Peyer's patch (tissue), 4 donors: ENCODE measurements at regions not wholly inside any gene's neighbourhood (a gene's known extent, or its start where the extent isn't known, plus 50 kb on each side); places are given as distances from the start of the nearest gene placed in this dataset.

Experiments
- DNase-seq, 3 donors: peaks; one replicate each; pipeline ENCODE4 v3.0.0-alpha.2; 2017 to 2019
- H3K27ac ChIP-seq, 4 donors: fragments of 200-600 bp; sonication (generic); one replicate each; pipeline ENCODE4 v1.5.1; 2016 to 2019
- H3K27me3 ChIP-seq, 2 donors: fragments of 200-600 bp; sonication (generic); one replicate each; pipeline ENCODE4 v1.5.1; 2019
- H3K36me3 ChIP-seq, 3 donors: fragments of 200-600 bp; sonication (generic); one replicate each; pipeline ENCODE4 v1.5.1; 2016 to 2019
- H3K4me1 ChIP-seq, 4 donors: fragments of 200-600 bp; sonication (generic); one replicate each; pipeline ENCODE4 v1.5.1; 2016 to 2019
- H3K4me3 ChIP-seq, 4 donors: fragments of 200-600 bp; sonication (generic); 1 replicate in 3 of 4; 2 replicates in 1 of 4; pipeline ENCODE4 v1.5.1; 2016 to 2019; ENCODE audit warnings: mild to moderate bottlenecking in 1 of 4
- H3K9me3 ChIP-seq, 4 donors: fragments of 200-600 bp; sonication (generic); one replicate each; pipeline ENCODE4 v1.5.1; 2016 to 2019; ENCODE audit warnings: mild to moderate bottlenecking in 1 of 4
- POLR2A ChIP-seq, 2 donors: fragments of 450-650 bp; IDR thresholded peaks; one replicate each; pipeline ENCODE4 v1.5.1; 2017; ENCODE audit warnings: antibody characterized with exemption in 2 of 2, mild to moderate bottlenecking in 2 of 2, moderate library complexity in 2 of 2
- TF ChIP-seq, protein P1 (sequence below), 6 experiments: fragments of 450-650 bp in 4 of 6; fragments of 200-600 bp in 2 of 6; sonication (generic) in 1 of 6; IDR thresholded peaks; one replicate each; pipeline ENCODE4 v1.5.1; 2017 to 2019; ENCODE audit warnings: antibody characterized with exemption in 6 of 6, mild to moderate bottlenecking in 3 of 6, moderate library complexity in 1 of 6

- Histone ChIP-seq H3K9me3 (no peaks in the 10 kb centered on the region), H3K4me3 (no peak overlapping the region), H3K36me3 (no peaks in the 10 kb centered on the region), H3K27me3 (no peaks in the 10 kb centered on the region), H3K4me1 (no peaks in the 10 kb centered on the region), H3K27ac (no peak overlapping the region)
- no peak for DNase-seq
- no peak for TF ChIP-seq POLR2A (IDR thresholded peaks at IDR 0.05)
- TF ChIP-seq, protein P1, sequence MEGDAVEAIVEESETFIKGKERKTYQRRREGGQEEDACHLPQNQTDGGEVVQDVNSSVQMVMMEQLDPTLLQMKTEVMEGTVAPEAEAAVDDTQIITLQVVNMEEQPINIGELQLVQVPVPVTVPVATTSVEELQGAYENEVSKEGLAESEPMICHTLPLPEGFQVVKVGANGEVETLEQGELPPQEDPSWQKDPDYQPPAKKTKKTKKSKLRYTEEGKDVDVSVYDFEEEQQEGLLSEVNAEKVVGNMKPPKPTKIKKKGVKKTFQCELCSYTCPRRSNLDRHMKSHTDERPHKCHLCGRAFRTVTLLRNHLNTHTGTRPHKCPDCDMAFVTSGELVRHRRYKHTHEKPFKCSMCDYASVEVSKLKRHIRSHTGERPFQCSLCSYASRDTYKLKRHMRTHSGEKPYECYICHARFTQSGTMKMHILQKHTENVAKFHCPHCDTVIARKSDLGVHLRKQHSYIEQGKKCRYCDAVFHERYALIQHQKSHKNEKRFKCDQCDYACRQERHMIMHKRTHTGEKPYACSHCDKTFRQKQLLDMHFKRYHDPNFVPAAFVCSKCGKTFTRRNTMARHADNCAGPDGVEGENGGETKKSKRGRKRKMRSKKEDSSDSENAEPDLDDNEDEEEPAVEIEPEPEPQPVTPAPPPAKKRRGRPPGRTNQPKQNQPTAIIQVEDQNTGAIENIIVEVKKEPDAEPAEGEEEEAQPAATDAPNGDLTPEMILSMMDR (IDR thresholded peaks at IDR 0.05) = no peak
Measured at GRCh38 chr21:14787312-14787711, 241.2 kb upstream of the SAMSN1 start.

GRCh38 chr21:14785679-14786078, 239.6 kb upstream of the SAMSN1 start:
- H3K4me1 ChIP-seq = no peaks in the 10 kb centered on the region
- H3K9me3 ChIP-seq = no peaks in the 10 kb centered on the region
- no peak overlapping the region for H3K27ac ChIP-seq
- H3K36me3 ChIP-seq = no peaks in the 10 kb centered on the region
- TF ChIP-seq, protein P1 (IDR thresholded peaks at IDR 0.05) = no peak
- no peak for TF ChIP-seq POLR2A (IDR thresholded peaks at IDR 0.05)
- no peak for DNase-seq
- no peak overlapping the region for H3K4me3 ChIP-seq
- no peaks in the 10 kb centered on the region for H3K27me3 ChIP-seq

DNA sequence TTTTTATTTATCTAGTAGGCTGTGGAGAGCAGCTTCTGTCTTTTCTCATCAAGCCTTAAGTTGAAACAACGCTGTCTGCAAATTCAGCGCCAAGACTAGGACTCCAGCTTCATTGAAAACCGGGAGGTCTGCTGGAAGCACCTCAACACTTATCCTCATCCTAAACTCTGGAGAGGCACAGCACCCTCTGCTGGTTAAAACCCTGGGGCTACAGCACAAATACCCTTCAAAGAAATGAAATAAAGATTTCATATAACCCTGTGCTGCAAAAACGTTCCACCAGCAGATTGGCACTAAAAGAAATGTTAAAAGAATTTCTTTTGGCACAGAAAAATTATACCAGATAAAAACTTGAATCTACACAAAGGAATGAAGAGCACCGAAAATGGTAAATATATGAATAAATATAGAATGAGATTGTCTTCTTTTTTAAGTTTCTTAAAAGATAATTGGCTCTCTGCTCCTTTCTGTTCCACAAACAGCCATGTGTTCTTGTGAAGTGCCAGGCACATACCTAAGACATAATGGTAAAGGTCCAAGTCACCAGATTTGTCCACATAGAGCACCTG, 227.7 kb upstream of the SAMSN1 start:
- TF ChIP-seq, protein P1 (IDR thresholded peaks at IDR 0.05) = peak; percentile 42 to 65 (median 54)
- no peak for TF ChIP-seq POLR2A (IDR thresholded peaks at IDR 0.05)
- Histone ChIP-seq H3K36me3 (no peaks in the 10 kb centered on the region), H3K4me3 (no peak overlapping the region), H3K4me1 (no peaks in the 10 kb centered on the region), H3K9me3 (no peaks in the 10 kb centered on the region), H3K27ac (no peak overlapping the region), H3K27me3 (no peaks in the 10 kb centered on the region)
- peak in 2 of 3 donors; percentile 72 to 88 for DNase-seq

GRCh38 chr21:14771593-14771992, 225.5 kb upstream of the SAMSN1 start:
- TF ChIP-seq, protein P1 (IDR thresholded peaks at IDR 0.05) = no peak
- no peak for TF ChIP-seq POLR2A (IDR thresholded peaks at IDR 0.05)
- no peak overlapping the region for H3K4me3 ChIP-seq
- DNase-seq = no peak

GRCh38 chr21:14768042-14768441, 221.9 kb upstream of the SAMSN1 start:
- TF ChIP-seq, protein P1 (IDR thresholded peaks at IDR 0.05) = no peak
- no peak for TF ChIP-seq POLR2A (IDR thresholded peaks at IDR 0.05)
- Histone ChIP-seq H3K36me3 (no peaks in the 10 kb centered on the region), H3K27me3 (no peaks in the 10 kb centered on the region), H3K4me1 (no peaks in the 10 kb centered on the region), H3K9me3 (no peaks in the 10 kb centered on the region), H3K4me3 (no peak overlapping the region), H3K27ac (no peak overlapping the region)
- DNase-seq = no peak

More at GRCh38 chr21:14771593-14771992, 225.5 kb upstream of the SAMSN1 start:
- Histone ChIP-seq H3K36me3 (no peaks in the 10 kb centered on the region), H3K27me3 (no peaks in the 10 kb centered on the region), H3K27ac (no peak overlapping the region), H3K4me1 (no peaks in the 10 kb centered on the region), H3K9me3 (no peaks in the 10 kb centered on the region)
